T-helper 1 cell treated with Interleukin-12 subunit alpha and Interleukin-12 subunit beta and Interleukin-4 antibody, amounts not matched to agents 30 ng/mL and 1 ng/mL, for 36 hours (primary cell): ENCODE measurements at regions not wholly inside any gene's neighbourhood (a gene's known extent, or its start where the extent isn't known, plus 50 kb on each side); places are given as distances from the start of the nearest gene placed in this dataset.

Source experiments
- intact Hi-C: fragments of 100-400 bp; cut with micrococcal nuclease; formaldehyde crosslinking; loops from one replicate; pipeline ENCODE4 v1.15.1; 2024

DNA sequence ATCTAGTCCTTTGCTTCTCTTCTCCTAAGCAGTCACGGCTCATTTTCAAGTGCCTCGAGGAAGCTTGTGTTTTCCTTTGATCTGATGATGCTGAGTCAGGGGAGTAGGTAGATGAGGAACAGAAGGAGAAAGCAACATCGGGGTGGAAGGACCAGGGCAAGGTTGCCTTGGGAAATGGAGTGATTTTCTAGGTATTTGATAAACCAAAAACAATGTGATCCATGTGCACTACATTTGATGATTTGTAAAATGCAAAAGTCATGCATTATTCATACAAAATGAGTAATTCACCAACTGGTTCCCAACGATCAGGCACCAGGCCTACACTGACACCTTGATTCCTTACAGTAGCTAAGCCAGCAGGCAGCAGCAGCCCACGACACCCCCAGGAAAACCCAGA is 205.3 kb downstream of the ANAPC1 start:
- intact Hi-C loops: no loop called here

DNA sequence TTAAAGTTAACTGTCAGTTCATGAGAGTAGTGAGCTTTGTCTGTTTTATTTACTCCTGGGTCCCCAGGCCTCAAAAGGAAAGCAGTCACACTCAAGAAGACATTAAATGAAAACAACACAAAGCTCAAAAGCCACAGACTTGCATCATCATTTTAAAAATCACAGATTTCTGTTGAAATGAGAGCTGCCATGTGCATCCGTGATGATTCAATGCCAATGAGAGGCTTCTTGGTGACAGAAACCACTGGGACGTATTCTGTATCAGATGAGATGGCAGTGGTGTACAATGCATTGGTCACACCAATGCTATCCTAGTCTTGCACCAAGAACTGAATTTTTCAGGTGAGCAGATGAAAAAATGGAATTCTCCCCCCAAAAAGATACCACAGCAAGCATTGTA is 204.8 kb downstream of the ANAPC1 start:
- intact Hi-C loops: no loop called here

DNA sequence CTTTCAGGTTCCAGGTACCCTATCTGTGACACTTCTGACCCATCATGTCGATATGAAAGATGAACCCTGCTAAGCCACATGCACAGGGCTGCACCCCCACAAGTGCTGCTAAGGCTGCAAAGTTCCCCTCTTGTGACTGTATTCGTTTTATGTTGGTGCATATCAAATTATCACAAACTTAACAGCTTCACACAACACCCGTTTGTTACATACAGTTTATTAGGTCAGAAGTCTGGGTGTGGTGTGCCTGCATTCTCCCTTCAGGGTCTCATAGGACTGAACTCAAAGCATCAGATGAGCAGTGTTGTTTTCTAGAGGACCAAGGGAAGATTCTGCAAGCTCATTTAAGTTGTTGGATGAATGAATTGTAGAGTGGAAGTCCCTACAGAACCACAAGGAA is 199.4 kb downstream of the ANAPC1 start:
- intact Hi-C loops: no loop called here

DNA sequence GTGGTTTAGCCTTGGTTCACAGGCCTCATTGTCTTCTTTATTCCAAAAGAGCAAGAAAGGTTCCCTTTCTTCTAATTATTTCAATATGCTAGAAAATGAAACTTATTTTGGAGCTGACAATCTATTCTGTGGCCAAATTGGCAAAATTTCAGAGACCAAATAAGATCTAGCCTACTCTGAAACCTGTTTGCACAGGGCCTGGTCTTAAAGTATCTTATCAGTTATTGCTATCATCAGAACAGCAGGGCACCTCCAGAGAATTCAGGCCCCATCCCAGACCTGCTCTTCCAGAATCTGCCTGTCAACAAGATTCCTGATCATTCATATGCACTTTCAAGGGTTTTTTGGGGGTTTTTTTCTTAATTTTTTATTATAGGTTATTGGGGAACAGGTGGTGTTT is 198.7 kb downstream of the ANAPC1 start:
- intact Hi-C loops: no loop called here

DNA sequence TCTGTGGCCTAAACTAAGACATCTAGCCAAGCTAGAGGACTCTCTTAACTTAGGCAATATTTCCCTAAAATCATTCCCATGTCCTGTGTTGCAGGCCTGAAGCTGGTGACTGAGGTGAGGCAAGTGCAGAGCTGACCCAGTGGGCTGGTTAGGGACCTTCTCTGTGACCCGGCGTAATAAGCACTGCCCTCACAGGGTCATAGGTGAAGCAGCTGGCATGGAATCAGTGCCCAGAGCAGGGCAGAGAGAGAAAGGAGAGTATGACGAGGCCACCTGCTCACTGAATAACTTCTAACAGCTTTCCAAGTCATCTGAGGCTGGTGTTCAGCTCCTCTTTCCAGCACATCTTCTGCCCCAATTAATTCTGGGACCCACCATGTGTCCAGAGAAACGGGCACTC is 197.0 kb downstream of the ANAPC1 start:
- intact Hi-C loops: no loop called here

DNA sequence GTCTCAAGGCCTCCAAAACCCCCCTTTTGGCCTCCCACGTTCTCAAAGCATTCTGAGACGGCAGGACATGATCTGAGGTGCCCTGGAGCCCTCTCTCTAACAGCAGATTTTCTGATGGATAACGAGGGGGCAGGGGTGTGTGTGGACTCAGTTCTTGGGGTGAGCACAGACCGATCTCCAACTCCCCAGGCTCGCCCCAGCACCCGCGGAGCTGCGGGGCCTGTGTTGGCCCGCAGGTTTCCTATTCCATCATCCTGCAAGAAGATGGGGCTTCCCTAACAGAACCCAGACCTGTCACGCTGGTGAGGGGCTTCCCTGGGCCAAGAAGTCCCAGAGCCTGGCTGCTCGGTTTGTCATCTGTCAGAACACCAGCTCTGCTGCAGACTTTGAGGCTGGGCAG is 196.1 kb downstream of the ANAPC1 start:
- intact Hi-C loops: no loop called here

DNA sequence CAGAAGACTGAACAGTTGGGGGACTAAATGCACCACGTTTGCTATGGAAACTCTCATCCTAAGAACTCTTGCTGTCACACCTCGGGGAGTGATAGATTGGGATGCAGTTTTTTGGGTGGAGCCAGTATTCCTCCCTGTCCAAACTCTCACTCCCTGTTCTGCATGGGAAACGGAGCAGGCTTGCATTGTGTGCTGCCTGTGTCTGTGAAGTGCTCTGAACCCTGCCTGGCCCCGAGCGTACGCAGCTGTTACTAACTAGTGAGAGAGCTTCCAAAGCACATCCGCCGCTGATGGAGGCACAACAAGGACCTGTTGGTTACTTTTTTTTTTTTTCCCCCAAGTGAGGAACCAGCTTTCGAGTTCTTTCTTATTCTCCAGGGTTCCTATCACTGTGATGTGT is 195.5 kb downstream of the ANAPC1 start:
- intact Hi-C loops: no loop called here

DNA sequence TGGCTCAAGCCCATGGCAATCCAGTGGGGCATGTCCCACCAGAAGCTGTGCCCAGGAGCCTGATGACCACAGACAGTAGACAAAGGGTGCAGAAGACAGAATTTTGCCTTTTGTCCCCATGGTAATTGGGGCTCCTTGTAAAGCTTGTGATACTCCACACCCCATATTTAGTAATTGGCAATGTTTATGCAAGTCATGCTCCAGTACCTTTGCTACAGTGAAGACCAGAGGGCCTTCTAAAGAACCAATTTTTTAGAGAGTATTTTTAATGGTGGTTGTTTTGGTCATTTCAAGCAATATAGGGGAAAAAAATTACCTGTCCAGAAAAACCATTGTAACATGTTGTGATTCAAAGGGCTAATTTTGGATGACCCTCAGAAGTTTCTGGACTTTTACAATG is 194.8 kb downstream of the ANAPC1 start:
- intact Hi-C loops: no loop called here

DNA sequence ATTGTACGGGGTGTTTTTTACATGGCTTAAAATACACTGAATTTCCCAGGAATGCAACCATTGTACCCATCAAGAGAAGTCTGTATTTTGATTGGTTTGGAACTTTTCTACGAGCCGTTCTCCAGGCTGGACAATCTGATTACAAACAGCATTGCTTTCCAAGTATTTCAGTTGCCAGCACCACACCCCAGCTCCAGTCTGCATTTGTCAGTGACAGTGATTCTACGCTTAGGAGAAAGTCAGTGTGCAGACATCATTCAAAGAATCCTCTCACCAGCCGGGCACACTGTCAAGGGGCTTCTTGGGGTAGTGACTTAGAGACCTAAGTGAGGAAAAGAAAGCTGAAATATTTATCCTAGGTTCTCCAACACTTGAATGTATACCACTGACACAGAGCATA is 194.1 kb downstream of the ANAPC1 start:
- intact Hi-C loops: no loop called here

DNA sequence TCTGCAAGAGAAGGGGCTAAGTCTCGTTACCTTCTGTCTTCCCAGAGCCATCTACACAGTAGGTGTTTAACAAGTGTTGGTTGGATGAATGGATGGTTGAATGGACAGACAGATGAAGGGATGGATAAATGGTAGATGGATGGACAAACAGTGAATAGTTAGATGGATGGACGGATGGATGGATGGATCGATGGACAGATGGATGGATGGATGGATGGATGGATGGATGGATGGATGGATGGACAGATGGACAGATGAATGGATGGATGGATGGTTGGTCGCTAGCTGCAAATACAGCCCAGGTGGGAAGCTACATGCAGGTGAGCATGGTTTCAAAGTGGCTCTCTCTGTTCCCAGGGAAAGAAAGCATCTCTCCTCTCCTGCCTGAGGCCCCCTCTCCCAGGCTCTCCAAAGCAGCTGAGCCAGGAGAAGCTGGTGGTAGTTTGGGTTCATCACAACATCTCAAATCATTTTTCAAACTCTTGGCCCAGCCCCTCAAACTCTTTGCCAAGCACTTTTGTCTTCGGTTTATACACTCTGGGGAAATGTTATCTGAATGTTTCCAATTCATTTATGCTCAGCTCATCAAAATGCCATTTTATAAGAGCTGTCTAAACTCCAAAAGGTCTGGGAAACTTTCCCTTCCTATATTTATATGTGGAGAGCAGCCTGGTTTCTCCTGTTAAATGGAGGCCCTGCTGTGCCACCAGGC is 192.7 kb downstream of the ANAPC1 start:
- intact Hi-C loops: no loop called here

DNA sequence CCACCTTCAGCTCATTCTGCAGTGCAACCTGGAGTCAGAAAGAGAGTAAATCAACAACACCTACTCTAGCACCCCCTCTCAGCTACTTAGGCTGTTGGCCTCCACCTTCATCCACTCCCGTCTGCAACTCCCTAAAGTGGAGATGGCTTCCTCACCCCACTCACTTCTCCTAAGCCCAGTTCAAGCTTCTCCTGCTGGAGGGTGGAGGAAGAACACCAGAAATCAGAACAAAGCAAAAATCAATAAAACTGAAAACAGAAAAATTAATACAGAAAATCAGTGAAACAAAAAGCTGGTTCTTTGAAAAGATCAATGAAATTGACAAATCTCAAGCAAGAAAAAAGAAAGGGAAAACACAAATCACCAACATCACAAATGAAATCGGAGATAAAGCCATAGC is 191.7 kb downstream of the ANAPC1 start:
- intact Hi-C loops: no loop called here

DNA sequence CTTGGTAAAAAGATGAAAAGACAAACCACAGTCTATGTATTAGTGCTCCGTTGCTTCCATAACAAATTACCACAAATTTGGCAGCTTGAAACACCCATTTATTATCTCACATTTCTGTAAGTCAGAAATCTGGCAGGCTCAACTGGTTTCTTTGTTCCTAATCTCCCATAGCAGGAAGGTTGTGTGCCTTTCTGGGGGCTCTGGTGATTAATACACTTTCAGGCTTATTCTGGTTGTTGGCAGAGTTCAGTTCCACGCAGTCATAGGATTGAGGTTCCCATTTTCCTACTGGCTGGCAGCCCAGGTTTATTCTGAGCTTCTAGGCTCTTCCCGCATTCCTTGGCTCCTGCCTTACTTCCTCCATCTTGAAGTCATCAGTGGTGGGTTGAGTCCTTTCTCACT is 189.3 kb downstream of the ANAPC1 start:
- intact Hi-C loops: loop anchor here (5.0 kb wide), 1 partner anchor 32 kb away; no protein-coding TSS in a partner anchor

DNA sequence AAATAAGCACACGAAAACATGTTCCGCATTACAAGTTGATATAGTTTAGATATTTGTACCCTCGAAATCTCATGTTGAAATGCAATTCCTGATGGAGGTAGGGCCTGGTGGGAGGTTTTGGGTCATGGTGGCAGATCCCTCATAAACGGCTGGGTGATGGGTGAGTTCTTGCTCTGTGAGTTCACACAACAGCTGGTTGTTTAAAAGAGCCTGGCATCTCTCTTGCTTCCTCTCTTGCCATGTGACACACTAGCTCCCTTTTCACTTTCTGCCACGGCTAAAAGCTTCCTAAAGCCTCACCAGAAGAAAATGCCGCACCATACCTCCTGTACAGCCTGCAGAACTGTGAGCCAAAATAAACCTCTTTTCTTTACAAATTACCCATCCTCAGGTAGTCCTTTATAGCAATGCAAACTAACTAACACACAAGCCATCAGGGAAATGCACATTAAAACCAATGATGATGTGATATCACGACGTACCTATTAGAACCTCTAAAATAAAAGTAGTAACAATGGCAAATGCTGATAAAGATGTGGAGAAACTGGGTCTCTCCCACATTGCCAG is 188.5 kb downstream of the ANAPC1 start:
- intact Hi-C loops: loop anchor here (5.0 kb wide), 1 partner anchor 33 kb away; no protein-coding TSS in a partner anchor

DNA sequence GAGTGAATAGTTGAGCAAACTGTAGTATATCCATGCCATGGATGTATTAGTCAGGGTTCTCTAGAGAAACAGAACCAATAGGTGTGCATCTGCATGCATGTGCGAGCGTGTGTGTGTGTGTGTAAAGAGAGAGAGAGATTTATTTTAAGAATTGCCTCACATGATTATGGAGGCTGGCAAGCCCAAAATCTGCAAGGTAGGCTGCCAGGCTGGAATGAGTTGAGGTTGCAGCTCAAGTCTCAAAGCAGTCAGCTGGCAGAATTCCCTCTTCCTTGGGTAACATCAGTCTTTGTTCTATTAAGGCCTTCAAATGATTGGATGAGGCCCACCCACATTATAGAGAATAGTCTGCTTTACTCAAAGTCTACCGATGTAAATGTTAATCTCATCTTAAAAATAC is 187.8 kb downstream of the ANAPC1 start:
- intact Hi-C loops: loop anchor here (5.0 kb wide), 1 partner anchor 34 kb away; no protein-coding TSS in a partner anchor

DNA sequence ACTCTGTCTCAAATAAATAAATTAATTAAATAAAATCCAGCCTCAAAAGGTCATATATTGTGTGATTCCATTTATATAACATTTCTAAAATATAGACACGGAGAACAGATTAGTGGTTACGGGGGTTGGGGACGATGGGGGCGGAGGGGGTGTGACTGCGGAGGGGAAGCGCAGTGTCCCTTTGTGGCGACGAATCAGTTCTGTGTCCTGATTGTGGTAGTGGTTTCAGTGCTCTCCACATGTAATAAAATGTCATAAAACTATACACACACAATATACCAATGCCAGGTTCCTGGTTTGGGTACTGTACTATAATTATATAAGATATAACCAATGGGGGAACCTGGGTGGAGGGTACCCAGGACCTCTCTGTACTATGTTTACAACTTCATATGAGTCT is 186.4 kb downstream of the ANAPC1 start:
- intact Hi-C loops: loop anchor here (5.0 kb wide), 1 partner anchor 35 kb away; no protein-coding TSS in a partner anchor

DNA sequence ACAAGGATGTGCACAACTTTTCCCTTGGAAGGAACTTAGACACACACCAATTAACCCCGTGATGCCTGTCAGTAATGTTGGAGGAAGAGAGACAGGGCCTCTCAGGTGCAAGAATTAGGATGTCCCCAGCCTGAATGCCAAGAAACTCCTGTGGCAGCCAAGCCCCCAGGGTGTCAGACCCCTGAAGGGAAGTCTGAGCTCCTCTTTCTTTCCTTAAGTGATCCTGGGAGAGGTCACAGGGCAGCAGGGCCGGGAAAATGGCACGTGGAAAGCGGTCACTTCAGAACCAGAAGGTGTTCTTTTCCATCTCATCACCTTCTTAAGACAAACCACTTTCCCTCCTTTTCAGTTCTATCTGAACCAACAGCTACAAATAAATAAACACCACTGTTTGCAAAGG is 185.9 kb downstream of the ANAPC1 start:
- intact Hi-C loops: loop anchor here (2.0 to 5.0 kb wide), 4 partner anchors 36 to 893 kb away; no protein-coding TSS in a partner anchor

DNA sequence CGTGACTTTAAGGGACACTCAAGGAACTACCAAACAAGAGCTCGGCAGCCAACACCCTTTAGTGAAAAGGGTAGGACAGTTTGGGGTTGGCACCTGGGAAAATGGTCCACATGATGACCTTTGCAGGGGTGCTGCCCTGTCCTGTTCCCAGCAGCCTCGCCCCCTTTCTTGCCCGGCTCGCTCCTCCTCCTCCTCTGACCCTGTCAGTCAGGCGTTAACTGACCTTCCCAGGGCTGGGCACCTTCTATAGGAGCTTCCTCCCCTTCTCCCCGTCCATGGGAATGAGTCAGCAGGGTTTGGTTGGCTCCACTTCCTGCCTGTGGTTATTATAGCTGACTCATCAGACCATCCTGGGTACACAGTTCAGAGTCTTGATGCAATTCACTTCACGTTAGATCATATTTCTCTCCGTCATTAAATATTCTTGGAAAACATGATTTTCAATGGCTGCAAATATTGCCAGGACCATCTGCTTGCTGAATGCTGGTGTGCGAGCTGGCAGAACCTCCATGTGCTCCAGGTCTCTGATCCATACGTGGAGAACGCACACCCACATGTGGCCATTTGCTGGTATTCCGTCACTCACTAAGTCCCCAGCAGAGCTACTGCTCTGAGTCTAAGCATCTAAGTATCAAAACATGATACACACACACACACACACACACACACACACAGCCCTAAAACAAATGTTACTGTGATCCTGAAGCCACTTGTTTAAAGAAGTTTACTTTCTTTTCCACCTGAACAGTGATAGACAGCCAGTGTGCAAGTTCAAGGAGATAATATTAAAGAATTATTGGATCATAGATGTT is 185.0 kb downstream of the ANAPC1 start:
- intact Hi-C loops: loop anchor here (2.0 to 5.0 kb wide), 4 partner anchors 37 to 894 kb away; no protein-coding TSS in a partner anchor

DNA sequence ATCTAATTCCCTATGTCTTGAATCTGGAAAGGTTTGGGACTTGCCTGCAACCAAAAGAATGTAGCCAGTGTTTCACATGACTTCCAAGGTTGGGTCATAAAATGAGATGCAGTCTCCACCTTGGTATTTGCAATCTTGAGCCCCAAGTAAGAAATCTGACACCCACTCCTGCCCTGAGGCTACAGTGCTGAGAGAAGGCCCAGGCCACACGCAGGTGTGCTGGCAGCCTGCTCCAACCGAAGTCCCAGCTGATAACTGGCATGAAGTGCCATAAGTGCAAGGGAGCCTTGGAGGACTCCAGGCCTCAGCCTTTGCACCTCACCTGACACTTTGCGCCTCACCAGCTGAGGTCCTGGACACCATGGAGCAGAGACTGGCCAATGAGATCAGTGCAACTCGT is 182.7 kb downstream of the ANAPC1 start:
- intact Hi-C loops: loop anchor here (10.0 kb wide), 2 partner anchors 216 to 846 kb away; no protein-coding TSS in a partner anchor

DNA sequence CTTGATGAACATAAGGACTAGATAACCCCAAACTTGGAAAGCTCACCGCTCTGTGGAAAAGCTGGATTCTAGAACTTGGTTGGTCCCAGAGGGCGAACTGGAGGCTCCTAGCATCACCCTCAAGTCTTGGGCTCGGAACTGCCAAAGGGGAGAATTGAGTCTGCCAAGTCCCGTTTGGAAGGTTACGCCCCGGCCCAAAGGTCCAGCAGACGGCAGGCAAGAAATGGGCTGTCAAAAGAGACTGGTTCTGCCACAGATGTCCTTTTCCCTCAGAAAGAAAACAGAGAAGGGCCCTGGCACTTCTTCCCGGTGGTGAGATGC is 182.2 kb downstream of the ANAPC1 start:
- intact Hi-C loops: loop anchor here (1.0 to 10.0 kb wide), 3 partner anchors 217 to 847 kb away; no protein-coding TSS in a partner anchor

DNA sequence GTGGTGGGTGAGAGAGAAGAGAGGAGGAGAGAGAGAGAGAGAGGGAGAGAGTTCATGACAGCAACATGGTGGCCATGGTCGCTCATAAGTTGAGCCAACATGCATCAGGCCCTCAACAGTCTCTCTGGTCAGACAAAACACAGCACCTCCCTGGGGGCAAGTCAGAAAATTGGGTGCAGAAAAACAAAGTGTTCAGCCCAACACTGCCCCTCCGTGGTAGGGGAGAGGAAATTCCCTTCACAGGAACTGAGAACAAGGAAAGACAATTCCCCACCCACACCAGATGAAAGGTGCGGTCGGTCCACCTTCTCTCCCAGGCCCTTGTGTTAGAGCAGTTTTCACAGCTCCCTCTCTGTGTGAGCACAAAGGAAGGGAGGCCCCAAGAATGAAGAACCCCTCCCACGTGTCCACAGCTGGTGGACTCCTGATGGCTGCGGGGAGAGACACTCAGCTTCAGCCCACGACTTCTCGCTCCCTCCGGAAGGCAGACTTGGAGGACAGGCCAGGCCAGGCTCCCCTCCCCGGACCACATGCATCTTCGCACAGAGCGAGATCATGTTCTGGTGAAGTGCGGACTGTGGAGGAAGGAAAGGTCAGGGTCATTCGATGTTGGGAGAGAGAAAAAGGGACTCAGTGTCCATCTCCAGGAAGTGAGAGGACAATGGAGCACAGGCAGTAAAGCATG is 181.7 kb downstream of the ANAPC1 start:
- intact Hi-C loops: loop anchor here (1.0 to 10.0 kb wide), 3 partner anchors 217 to 847 kb away; no protein-coding TSS in a partner anchor

DNA sequence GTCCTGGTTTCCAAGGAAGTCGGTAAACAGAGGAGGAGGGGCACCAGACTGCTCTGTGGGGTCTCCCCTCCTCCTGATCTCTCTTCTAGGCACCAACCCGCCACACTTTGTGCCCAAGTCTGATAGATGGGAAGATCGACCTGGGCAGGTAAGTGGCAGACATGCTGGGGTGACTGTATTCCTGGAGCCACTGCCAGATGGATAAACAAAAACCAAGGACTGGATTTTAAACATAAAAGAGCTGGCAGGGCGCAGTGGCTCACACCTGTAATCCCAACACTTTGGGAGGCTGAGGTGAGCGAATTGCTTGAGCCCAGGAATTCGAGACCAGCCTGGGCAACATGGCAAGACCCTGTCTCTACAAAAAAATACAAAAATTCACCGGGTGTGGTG is 181.2 kb downstream of the ANAPC1 start:
- intact Hi-C loops: loop anchor here (1.0 to 10.0 kb wide), 3 partner anchors 218 to 848 kb away; no protein-coding TSS in a partner anchor
